Right lobe of liver (tissue), 4 donors: ENCODE measurements at regions not wholly inside any gene's neighbourhood (a gene's known extent, or its start where the extent isn't known, plus 50 kb on each side); places are given as distances from the start of the nearest gene placed in this dataset.

Experiments used
- CTCF ChIP-seq, 4 donors: fragments of 200-600 bp in 3 of 4; fragments of 450-650 bp in 1 of 4; IDR thresholded peaks; one replicate each; pipeline versions ENCODE4 v1.5.1 to v1.8.0; 2016 to 2022; ENCODE audit warnings: antibody characterized with exemption in 4 of 4, mild to moderate bottlenecking in 2 of 4
- POLR2A ChIP-seq: fragments of 450-650 bp; IDR thresholded peaks from one replicate; pipeline ENCODE4 v1.6.1; 2017; ENCODE audit warnings: antibody characterized with exemption, mild to moderate bottlenecking
- donor health status: DM: no; HTN: no; CAD: no.
- donor health status: DM: no; HTN: no; CAD: no.
- donor health status: DM: no; HTN: yes; CAD: no.

DNA sequence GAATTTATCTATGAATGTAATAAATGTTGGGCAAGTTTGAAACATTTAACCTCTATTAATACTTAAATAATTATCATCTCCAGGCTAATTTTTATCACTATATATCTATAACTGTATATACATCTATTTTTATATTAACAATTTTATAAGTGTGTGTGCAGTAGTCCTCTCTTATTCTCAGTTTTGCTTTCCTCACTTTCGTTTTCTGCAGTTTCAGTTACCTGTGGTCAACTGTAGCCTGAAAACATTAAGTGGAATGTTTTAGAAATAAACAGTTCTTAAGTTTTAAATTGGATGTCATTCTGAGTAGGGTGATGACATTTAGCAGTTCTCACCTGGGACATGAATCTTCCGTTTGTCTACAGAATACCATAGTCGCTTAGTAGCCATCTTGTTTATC, 379.4 kb upstream of the MAN1A1 start:
- TF ChIP-seq CTCF (IDR thresholded peaks at IDR 0.05) = no peak
- TF ChIP-seq POLR2A = no peak
